Prostate gland (tissue), 2 donors: ENCODE measurements at regions not wholly inside any gene's neighbourhood (a gene's known extent, or its start where the extent isn't known, plus 50 kb on each side); places are given as distances from the start of the nearest gene placed in this dataset.

Experiments used
- DNase-seq: peaks from one replicate; pipeline ENCODE4 v3.0.0-alpha.2; 2019; ENCODE audit warnings: low spot score
- H3K27ac ChIP-seq, 2 donors: fragments of 200-600 bp; sonication (generic); 2 replicates each; pipeline ENCODE4 v1.5.1; 2017 to 2019
- H3K27me3 ChIP-seq: fragments of 200-600 bp; sonication (generic); replicated peaks from 2 replicates; pipeline ENCODE4 v1.5.1; 2019; ENCODE audit not compliant: insufficient read depth
- H3K36me3 ChIP-seq, 2 donors: fragments of 200-600 bp; sonication (generic); 1 replicate in 1 of 2; 2 replicates in 1 of 2; pipeline versions ENCODE4 v1.5.1 to v1.8.1; 2017 to 2019
- H3K4me1 ChIP-seq: fragments of 200-600 bp; sonication (generic); replicated peaks from 2 replicates; pipeline ENCODE4 v1.5.1; 2019
- H3K4me3 ChIP-seq, 2 donors: fragments of 200-600 bp; sonication (generic); 2 replicates each; pipeline ENCODE4 v1.5.1; 2017 to 2019
- H3K9me3 ChIP-seq: fragments of 200-600 bp; sonication (generic); 2 replicates; pipeline ENCODE4 v1.5.1; 2017
- CTCF ChIP-seq, 4 experiments: fragments of 200-600 bp in 2 of 4; fragments of 450-650 bp in 2 of 4; sonication (generic) in 2 of 4; IDR thresholded peaks; 1 replicate in 3 of 4; 2 replicates in 1 of 4; pipeline ENCODE4 v1.5.1; 2016 to 2019; ENCODE audit warnings: antibody characterized with exemption in 4 of 4, mild to moderate bottlenecking in 2 of 4, moderate library complexity in 2 of 4
- POLR2A ChIP-seq: fragments of 450-650 bp; IDR thresholded peaks from one replicate; pipeline ENCODE4 v1.6.1; 2016; ENCODE audit warnings: antibody characterized with exemption, mild to moderate bottlenecking
- POLR2AphosphoS5 ChIP-seq: sonication (generic); formaldehyde crosslinking; IDR thresholded peaks from one replicate; pipeline ENCODE4 v1.6.1; 2017; ENCODE audit warnings: antibody characterized with exemption
- WGBS: methylation state at CpG from one replicate; pipeline ENCODE4 v1.1.5; 2018; 5-methylcytosine and 5-hydroxymethylcytosine counted together
- intact Hi-C: fragments of 100-400 bp; cut with DNase I; formaldehyde crosslinking; loops from one replicate; pipeline ENCODE4 v1.14.2; 2022

GRCh38 chr4:4759883-4760282, 99.6 kb upstream of the MSX1 start:
- no peak for DNase-seq
- no peak for TF ChIP-seq POLR2A
- no peak for TF ChIP-seq CTCF (IDR thresholded peaks at IDR 0.05)
- TF ChIP-seq POLR2AphosphoS5 = no peak
- no peaks in the 10 kb centered on the region for H3K27me3 ChIP-seq
- 90% methylated on average over 7 of the region's 7 CpGs for WGBS
- H3K27ac ChIP-seq = no peak overlapping the region
- intact Hi-C loops = no loop called here
- no peaks in the 10 kb centered on the region for H3K9me3 ChIP-seq
- no peaks in the 10 kb centered on the region for H3K4me1 ChIP-seq
- H3K36me3 ChIP-seq = no peaks in the 10 kb centered on the region
- H3K4me3 ChIP-seq = no peak overlapping the region

GRCh38 chr4:4759232-4759631, 100.2 kb upstream of the MSX1 start:
- Histone ChIP-seq H3K4me1 (no peaks in the 10 kb centered on the region), H3K4me3 (no peak overlapping the region), H3K36me3 (no peaks in the 10 kb centered on the region), H3K27ac (no peak overlapping the region), H3K9me3 (no peaks in the 10 kb centered on the region), H3K27me3 (no peaks in the 10 kb centered on the region)
- DNase-seq = no peak
- intact Hi-C loops = no loop called here
- 97% methylated on average over 13 of the region's 13 CpGs for WGBS
- TF ChIP-seq POLR2A (no peak), POLR2AphosphoS5 (no peak), CTCF (IDR thresholded peaks at IDR 0.05) (no peak)

DNA sequence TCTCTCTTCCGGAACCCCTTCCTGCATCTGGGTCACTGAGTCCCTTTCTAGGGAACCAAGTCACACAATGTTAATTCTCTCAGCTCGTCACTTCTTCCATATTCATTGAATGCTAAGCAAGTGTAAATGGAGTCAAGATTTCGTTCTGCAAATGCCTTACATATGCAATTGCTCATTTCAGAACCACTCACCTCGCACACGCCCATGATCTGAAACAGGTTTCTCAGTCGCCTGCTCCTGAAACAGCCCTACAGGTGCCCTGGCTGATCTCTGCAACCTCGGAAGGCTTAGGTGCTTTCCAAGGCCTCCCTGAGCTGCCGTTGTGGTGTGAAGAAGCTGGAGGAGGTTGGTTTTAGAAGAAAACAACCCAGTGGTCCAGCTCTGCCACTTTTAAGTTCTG, 100.8 kb upstream of the MSX1 start:
- Histone ChIP-seq H3K27me3 (no peaks in the 10 kb centered on the region), H3K4me3 (no peak overlapping the region), H3K27ac (no peak overlapping the region), H3K36me3 (no peaks in the 10 kb centered on the region), H3K9me3 (no peaks in the 10 kb centered on the region), H3K4me1 (no peaks in the 10 kb centered on the region)
- no peak for TF ChIP-seq CTCF (IDR thresholded peaks at IDR 0.05)
- no peak for TF ChIP-seq POLR2A
- TF ChIP-seq POLR2AphosphoS5 = no peak
- DNase-seq = no peak
- intact Hi-C loops = no loop called here
- 90% methylated on average over 8 of the region's 8 CpGs for WGBS

GRCh38 chr4:4755306-4755705, 104.2 kb upstream of the MSX1 start:
- Histone ChIP-seq H3K36me3 (no peaks in the 10 kb centered on the region), H3K27me3 (no peaks in the 10 kb centered on the region), H3K4me3 (no peak overlapping the region), H3K27ac (no peak overlapping the region), H3K4me1 (peaks cover 5% of the 10 kb centered on the region), H3K9me3 (no peaks in the 10 kb centered on the region)
- 96% methylated on average over 3 of the region's 3 CpGs for WGBS
- DNase-seq = no peak
- TF ChIP-seq POLR2A (no peak), CTCF (IDR thresholded peaks at IDR 0.05) (no peak), POLR2AphosphoS5 (no peak)
- intact Hi-C loops = no loop called here

- no peak for DNase-seq
- H3K36me3 ChIP-seq = no peaks in the 10 kb centered on the region
- H3K9me3 ChIP-seq = no peaks in the 10 kb centered on the region
- H3K27ac ChIP-seq = no peak overlapping the region
- H3K27me3 ChIP-seq = no peaks in the 10 kb centered on the region
- H3K4me1 ChIP-seq = peaks cover 5% of the 10 kb centered on the region
- no peak overlapping the region for H3K4me3 ChIP-seq
- TF ChIP-seq CTCF (IDR thresholded peaks at IDR 0.05) (no peak), POLR2A (no peak), POLR2AphosphoS5 (no peak)
- intact Hi-C loops = no loop called here
- 62% methylated on average over 9 of the region's 9 CpGs for WGBS
Observed at GRCh38 chr4:4754641-4755040, 104.8 kb upstream of the MSX1 start.
